Cerebellar cortex (tissue), 1 donor: ENCODE measurements at regions not wholly inside any gene's neighbourhood (a gene's known extent, or its start where the extent isn't known, plus 50 kb on each side); places are given as distances from the start of the nearest gene placed in this dataset.

Experiments
- DNase-seq: peaks from one replicate; pipeline ENCODE4 v3.0.0-alpha.2; 2015; ENCODE audit warnings: low spot score

- DNase-seq: no peak
These were observed 245.9 kb downstream of the ERMARD start for GRCh38 chr6:169997187-169997929.

- DNase-seq: no peak
These were observed 245.1 kb downstream of the ERMARD start for GRCh38 chr6:169996378-169997051.

- DNase-seq: no peak
These were observed 243.3 kb downstream of the ERMARD start for GRCh38 chr6:169994739-169995138.

DNA sequence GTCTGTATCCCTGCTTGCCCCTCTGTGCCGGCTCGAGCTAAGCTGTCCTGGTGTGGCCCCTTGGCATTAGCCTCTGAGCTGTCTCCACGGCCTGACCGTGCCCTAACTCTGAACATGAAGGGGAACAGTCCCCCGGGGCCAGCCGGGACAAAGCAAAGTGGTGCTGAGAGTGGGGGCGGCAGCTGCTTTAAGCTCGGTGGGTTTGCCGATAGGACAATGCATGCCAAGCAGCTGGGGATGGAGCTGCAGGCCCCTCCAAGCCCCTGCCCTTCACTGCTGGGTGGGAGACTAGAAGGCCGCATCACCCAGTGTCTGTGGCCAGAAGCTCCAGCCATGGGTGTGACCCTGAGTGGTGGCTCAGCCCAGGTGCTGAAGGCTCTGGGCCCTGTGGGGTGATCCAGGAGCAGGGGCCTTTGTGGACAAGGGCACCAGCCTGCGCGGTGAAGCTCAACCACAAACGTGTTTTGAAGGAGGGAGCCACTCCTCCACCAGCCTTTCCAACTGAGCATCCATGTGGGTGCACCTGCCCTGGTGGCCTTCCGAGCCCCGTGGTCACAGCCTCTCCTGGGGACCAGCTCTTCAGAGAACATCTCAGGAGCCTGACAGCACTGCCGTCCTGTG is 242.5 kb downstream of the ERMARD start:
- no peak for DNase-seq

DNA sequence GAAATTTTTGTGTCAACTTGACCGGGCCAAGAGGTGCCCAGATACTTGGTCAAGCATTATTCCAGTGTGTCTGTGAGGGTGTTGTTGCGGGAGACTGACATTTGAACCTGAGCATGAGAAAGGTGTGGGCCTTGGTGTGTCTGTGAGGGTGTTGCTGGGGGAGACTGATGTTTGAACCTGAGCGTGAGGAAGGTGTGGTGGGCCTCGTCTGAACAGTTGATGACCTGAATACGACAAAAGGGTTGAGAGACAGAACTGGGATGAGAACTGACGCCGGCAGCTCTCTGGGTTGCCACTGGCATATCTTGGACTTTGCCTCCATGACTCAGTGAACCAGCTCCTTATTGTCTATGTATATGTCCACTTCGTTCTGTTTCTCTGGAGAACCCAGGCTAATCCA is 240.5 kb downstream of the ERMARD start:
- DNase-seq: no peak

GRCh38 chr6:169991031-169991390 is 239.6 kb downstream of the ERMARD start:
- no peak for DNase-seq

GRCh38 chr6:169990095-169991030 is 238.9 kb downstream of the ERMARD start:
- no peak for DNase-seq

- DNase-seq: no peak
These were observed 238.2 kb downstream of the ERMARD start for GRCh38 chr6:169989594-169989993.

DNA sequence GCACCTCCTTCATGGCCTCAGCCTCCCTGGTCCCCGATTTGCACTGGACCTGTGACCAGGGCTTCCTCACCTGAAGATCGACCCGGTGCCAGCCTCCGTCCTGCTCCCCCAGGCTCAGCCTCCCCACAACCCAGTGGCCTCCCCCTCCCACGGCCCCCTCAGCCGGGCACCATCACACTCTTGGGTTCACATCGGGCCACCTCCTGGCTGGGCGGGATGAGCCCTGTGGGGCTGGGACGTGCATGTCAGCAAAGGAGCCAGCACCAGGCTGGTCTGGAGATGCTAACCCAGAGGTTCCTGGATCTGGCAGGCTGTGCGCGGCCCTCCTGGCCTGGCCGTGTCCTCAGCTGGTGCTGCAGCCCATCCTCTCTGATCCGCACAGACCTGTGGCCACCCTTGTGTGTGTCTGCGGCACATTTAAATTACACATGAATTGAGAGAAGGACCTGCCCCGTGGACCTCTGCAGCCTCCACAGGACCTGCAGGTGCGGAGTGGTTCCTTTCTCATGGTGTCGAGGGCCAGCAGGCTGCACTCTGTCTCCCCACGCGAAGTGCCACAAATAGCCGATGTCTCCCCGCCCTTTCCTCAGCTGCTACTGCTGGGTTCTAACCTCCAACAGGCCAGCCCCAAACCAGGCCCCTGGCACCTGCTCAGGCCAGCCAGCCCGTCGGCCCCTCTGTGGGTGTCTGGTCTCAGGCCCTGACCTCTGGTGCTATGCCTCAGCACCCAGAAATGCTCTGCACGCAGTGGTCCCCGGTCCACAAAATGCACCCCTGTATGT is 237.5 kb downstream of the ERMARD start:
- no peak for DNase-seq

DNA sequence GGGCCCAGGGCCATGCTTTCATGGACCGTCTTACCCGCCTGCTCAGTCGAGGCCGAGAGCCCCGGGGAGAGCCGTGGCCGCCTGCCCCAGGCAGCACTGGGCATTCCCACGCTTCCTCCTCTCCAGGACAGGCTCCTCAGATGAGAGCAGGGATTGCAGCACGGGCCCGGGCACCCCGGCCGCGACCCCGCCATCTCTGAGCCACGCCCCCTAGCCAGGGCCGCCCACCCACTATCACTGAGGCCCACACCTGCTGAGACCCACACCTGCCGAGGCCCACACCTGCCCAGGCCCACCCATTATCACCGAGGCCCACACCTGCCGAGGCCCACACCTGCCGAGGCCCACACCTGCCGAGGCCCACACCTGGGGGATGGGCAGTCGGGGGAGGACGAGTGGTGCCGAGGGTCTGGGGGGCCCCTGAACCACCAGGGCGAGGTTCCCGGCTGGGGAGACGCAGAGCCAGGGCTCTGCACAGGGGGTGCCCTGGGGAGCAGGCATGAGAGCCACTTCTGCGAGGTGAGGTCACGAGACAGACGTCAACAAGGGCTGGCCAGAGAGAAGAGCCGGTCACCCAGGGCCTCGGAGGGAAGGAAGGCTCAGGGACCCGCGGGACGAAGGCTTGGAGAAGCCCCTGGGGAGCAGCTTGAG is 235.6 kb downstream of the ERMARD start:
- DNase-seq: no peak

DNA sequence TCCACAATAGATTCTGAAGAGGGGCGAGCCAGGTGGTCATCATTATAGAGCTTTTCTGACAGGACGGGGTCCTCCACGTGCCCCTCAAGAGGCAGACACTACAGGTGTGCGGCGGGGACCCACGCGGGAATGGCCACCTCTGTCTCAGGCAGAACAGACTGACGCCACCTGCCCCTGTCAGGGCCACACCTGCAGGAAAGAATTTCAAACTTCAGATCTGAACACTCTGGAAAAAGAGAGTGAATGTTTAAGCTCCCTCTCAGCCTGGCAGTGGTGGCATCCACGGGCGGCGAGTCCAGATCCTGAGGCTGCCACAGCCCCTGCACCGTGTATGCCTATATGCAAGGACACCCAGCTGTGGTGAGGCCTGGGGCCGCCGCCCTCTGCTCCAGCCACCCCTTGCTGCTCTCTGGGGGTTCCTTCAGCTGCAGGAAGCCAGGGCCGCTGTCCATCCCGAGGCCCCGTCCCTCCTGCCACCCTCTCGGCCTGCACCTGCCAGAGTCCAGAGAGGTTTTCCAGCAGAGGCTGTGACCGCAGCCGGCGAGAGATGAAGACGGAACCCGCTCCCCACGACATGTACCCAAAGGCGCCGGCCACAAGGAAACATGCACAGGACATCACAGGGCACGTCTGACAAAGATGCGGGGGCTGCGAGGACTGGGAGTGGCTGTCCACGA is 234.9 kb downstream of the ERMARD start:
- DNase-seq: no peak

DNA sequence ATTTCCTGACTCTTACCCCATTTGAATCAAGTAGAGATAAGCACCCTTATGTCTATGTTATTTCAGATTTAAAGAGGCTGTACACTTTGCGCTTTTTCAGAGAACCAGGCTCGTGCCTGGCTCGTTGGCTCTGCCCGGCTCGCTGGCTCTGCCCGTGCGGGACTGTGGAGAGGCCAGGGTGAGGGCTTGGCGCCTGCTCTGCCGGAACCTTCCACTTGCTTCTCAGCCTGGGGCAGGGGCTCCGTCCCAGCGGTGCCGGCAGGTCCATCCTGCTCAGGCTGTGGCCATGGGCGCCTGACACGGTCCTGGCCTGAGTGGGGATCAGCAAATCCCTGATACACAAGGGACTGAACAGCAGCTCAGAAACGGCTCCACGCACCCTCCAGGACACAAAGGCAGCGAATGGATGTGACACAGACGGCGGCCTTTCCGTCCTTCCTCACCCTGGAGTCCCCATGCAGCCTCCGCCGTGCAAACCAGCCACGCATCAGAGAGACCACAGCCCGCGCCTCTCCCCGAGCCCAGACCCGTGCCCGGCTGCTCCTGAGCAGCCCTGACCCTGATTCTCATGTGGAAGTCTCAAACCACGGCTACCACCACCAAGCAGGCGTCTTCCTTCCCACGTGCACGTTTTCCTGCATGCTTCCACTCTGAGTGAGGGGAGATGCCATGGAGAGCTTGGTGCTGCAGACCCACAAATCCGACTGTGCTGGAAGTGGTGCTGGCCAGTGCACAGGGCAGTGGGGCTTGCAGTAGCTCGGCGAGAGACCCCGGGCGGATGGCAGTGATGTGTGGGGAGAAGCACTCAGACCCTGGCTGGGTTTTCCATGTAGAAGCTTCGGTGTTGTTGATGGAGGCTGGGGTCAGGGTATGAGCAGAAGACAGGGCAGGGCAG is 233.9 kb downstream of the ERMARD start:
- DNase-seq: no peak

- DNase-seq: no peak
These were observed 233.0 kb downstream of the ERMARD start for GRCh38 chr6:169984181-169985120.

DNA sequence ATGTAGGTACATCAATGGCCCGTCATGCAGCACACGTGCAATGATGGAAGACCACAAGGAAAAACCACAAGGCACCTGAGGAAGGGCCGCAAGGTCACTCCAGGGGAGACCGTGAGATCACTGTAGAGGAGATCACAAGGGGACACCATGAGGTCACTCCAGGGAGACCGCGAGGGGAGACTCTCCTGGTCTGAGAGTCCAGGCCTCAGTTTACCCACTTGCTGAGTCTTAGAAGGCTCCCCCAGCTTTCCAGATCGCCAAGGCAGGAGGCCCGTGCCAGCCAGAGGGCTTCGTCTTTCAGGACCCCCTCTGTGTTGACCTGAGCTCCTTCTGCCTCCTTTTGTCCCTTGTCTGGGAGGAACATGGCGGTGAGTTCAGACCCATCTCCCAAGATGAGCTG is 232.2 kb downstream of the ERMARD start:
- DNase-seq: no peak

- no peak for DNase-seq
These were observed 231.3 kb downstream of the ERMARD start for GRCh38 chr6:169982461-169983386.

DNA sequence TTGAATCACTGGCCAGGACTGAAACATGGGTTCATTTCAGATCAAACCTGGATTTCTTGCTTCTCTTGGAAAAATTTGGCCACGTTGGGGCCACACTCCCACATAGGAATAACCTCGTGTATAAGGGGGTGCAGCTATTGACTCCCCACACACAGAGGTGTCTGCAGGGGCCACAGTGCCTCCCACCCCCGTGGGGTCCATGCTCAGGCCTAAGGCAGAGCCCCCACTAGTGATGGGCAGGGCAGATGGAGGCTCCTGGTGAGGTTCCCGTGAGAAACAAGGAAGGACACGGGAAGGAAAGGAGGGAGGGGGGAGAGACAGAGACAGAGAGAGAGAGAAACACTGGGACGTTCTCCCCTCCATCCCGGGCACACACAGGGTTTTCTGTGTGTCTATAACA is 230.5 kb downstream of the ERMARD start:
- no peak for DNase-seq

DNA sequence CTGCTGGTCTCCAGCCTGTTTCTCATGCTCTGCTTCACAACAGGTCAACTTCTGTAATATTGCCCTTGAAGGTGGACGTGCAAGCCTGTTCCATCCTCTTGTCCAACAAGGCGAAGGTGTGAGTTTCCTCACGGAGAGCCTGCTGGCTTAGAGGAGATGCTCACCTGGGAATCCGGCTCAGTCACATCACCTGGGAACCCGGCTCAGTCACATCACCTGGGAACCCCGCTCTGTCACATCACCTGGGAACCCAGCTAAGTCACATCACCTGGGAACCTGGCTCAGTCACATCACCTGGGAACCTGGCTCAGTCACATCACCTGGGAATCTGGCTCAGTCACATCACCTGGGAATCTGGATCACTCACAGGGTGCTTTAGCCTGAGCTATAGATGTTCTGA is 230.1 kb downstream of the ERMARD start:
- no peak for DNase-seq
